ENCODE measurements at regions not wholly inside any gene's neighbourhood (a gene's known extent, or its start where the extent isn't known, plus 50 kb on each side); places are given as distances from the start of the nearest gene placed in this dataset.

- Histone ChIP-seq H3K27me3 (ENCODE audit: insufficient read depth, low read length) (no peaks in the 10 kb centered on the region), H3K4me1 (ENCODE audit: insufficient read depth, low read length) (peaks cover 27% of the 10 kb centered on the region), H3K4me3 (ENCODE audit: insufficient read depth, low read length) (no peak overlapping the region), H2AFZ (ENCODE audit: low read length) (no peak overlapping the region), H4K20me1 (ENCODE audit: insufficient read depth, low read length) (no peaks in the 10 kb centered on the region), H3K27ac (ENCODE audit: low read depth, low read length) (peak overlapping the region; percentile 30), H3K4me2 (ENCODE audit: insufficient read depth, low read length) (no peak overlapping the region), H3K36me3 (ENCODE audit: insufficient read depth, low read length) (no peaks in the 10 kb centered on the region), H3K79me2 (ENCODE audit: insufficient read depth, low read length) (no peaks in the 10 kb centered on the region), H3K9me3 (ENCODE audit: low read depth, low read length) (no peaks in the 10 kb centered on the region)
- no peak for TF ChIP-seq CTCF (IDR thresholded peaks at IDR 0.05; ENCODE audit: extremely low read depth, low read depth, low read length)
- DNase-seq (ENCODE audit: insufficient read length, low spot score, missing footprints): peak; percentile 49
Observed at GRCh38 chrX:45699158-45699557, 498.5 kb upstream of the DIPK2B start.

- DNase-seq (ENCODE audit: insufficient read length, low spot score, missing footprints): peak; percentile 79
- no peak overlapping the region for H2AFZ ChIP-seq (ENCODE audit: low read length)
- H3K4me2 ChIP-seq (ENCODE audit: insufficient read depth, low read length): peak overlapping the region; percentile 23
Observed at GRCh38 chrX:45697591-45697990, 496.9 kb upstream of the DIPK2B start.

GRCh38 chrX:45696736-45697135 is 496.1 kb upstream of the DIPK2B start:
- no peak overlapping the region for H3K27ac ChIP-seq (ENCODE audit: low read depth, low read length)

More at GRCh38 chrX:45697591-45697990, 496.9 kb upstream of the DIPK2B start:
- Histone ChIP-seq H3K27me3 (ENCODE audit: insufficient read depth, low read length) (no peaks in the 10 kb centered on the region), H3K4me1 (ENCODE audit: insufficient read depth, low read length) (peaks cover 27% of the 10 kb centered on the region), H3K27ac (ENCODE audit: low read depth, low read length) (peak overlapping the region; percentile 59), H3K79me2 (ENCODE audit: insufficient read depth, low read length) (no peaks in the 10 kb centered on the region), H4K20me1 (ENCODE audit: insufficient read depth, low read length) (no peaks in the 10 kb centered on the region), H3K4me3 (ENCODE audit: insufficient read depth, low read length) (no peak overlapping the region), H3K9me3 (ENCODE audit: low read depth, low read length) (no peaks in the 10 kb centered on the region), H3K36me3 (ENCODE audit: insufficient read depth, low read length) (no peaks in the 10 kb centered on the region)
- no peak for TF ChIP-seq CTCF (IDR thresholded peaks at IDR 0.05; ENCODE audit: extremely low read depth, low read depth, low read length)

GRCh38 chrX:45689971-45690370 is 489.3 kb upstream of the DIPK2B start:
- H3K79me2 ChIP-seq (ENCODE audit: insufficient read depth, low read length): no peaks in the 10 kb centered on the region
- DNase-seq (ENCODE audit: insufficient read length, low spot score, missing footprints): no peak
- no peak overlapping the region for H3K4me2 ChIP-seq (ENCODE audit: insufficient read depth, low read length)
- no peaks in the 10 kb centered on the region for H3K27me3 ChIP-seq (ENCODE audit: insufficient read depth, low read length)
- no peak overlapping the region for H3K27ac ChIP-seq (ENCODE audit: low read depth, low read length)
- no peak overlapping the region for H2AFZ ChIP-seq (ENCODE audit: low read length)
- no peak for TF ChIP-seq CTCF (IDR thresholded peaks at IDR 0.05; ENCODE audit: extremely low read depth, low read depth, low read length)
- no peaks in the 10 kb centered on the region for H3K9me3 ChIP-seq (ENCODE audit: low read depth, low read length)
- H4K20me1 ChIP-seq (ENCODE audit: insufficient read depth, low read length): no peaks in the 10 kb centered on the region
- no peaks in the 10 kb centered on the region for H3K36me3 ChIP-seq (ENCODE audit: insufficient read depth, low read length)
- peaks cover 5% of the 10 kb centered on the region for H3K4me1 ChIP-seq (ENCODE audit: insufficient read depth, low read length)
- no peak overlapping the region for H3K4me3 ChIP-seq (ENCODE audit: insufficient read depth, low read length)

More at GRCh38 chrX:45696736-45697135, 496.1 kb upstream of the DIPK2B start:
- TF ChIP-seq CTCF (IDR thresholded peaks at IDR 0.05; ENCODE audit: extremely low read depth, low read depth, low read length): no peak
- H3K27me3 ChIP-seq (ENCODE audit: insufficient read depth, low read length): no peaks in the 10 kb centered on the region
- no peaks in the 10 kb centered on the region for H3K79me2 ChIP-seq (ENCODE audit: insufficient read depth, low read length)
- H3K36me3 ChIP-seq (ENCODE audit: insufficient read depth, low read length): no peaks in the 10 kb centered on the region
- H2AFZ ChIP-seq (ENCODE audit: low read length): no peak overlapping the region
- no peak overlapping the region for H3K4me3 ChIP-seq (ENCODE audit: insufficient read depth, low read length)
- H3K9me3 ChIP-seq (ENCODE audit: low read depth, low read length): no peaks in the 10 kb centered on the region
- H3K4me2 ChIP-seq (ENCODE audit: insufficient read depth, low read length): no peak overlapping the region
- no peak for DNase-seq (ENCODE audit: insufficient read length, low spot score, missing footprints)
- H3K4me1 ChIP-seq (ENCODE audit: insufficient read depth, low read length): peaks cover 27% of the 10 kb centered on the region
- H4K20me1 ChIP-seq (ENCODE audit: insufficient read depth, low read length): no peaks in the 10 kb centered on the region
